Nephron progenitor cell (in vitro differentiated cells): ENCODE measurements at regions not wholly inside any gene's neighbourhood (a gene's known extent, or its start where the extent isn't known, plus 50 kb on each side); places are given as distances from the start of the nearest gene placed in this dataset.

Experiments used
- DNase-seq: peaks from one replicate; pipeline ENCODE4 v3.0.0; 2021
- H3K27ac Mint-ChIP-seq: 2 replicates; pipeline ENCODE4 v1.8.0; 2021; ENCODE audit warnings: mild to moderate bottlenecking, moderate library complexity, mixed read lengths
- H3K27me3 Mint-ChIP-seq: 2 replicates; pipeline ENCODE4 v1.8.0; 2021; ENCODE audit warnings: mild to moderate bottlenecking, low read depth, mixed read lengths; ENCODE audit not compliant: poor library complexity
- H3K36me3 Mint-ChIP-seq: 2 replicates; pipeline ENCODE4 v1.8.0; 2021; ENCODE audit warnings: low read depth, mixed read lengths
- H3K4me1 Mint-ChIP-seq: 2 replicates; pipeline ENCODE4 v1.8.0; 2021; ENCODE audit warnings: mixed read lengths
- H3K4me3 Mint-ChIP-seq: 2 replicates; pipeline ENCODE4 v1.8.0; 2021; ENCODE audit warnings: mild to moderate bottlenecking, moderate library complexity, mixed read lengths
- H3K9me3 Mint-ChIP-seq: 2 replicates; pipeline ENCODE4 v1.8.0; 2021; ENCODE audit warnings: mild to moderate bottlenecking, moderate library complexity, mixed read lengths
- CTCF ChIP-seq: fragments of 200-600 bp; sonication (generic); IDR thresholded peaks from 2 replicates; pipeline ENCODE4 v1.5.0; 2021; ENCODE audit warnings: antibody characterized with exemption

GRCh38 chr3:153614563-153614962, 452.5 kb downstream of the RAP2B start:
- Mint-ChIP-seq H3K4me1 (no peaks in the 10 kb centered on the region), H3K9me3 (no peaks in the 10 kb centered on the region), H3K27me3 (no peaks in the 10 kb centered on the region), H3K4me3 (no peak overlapping the region), H3K36me3 (no peaks in the 10 kb centered on the region), H3K27ac (no peak overlapping the region)
- no peak for DNase-seq
- no peak for TF ChIP-seq CTCF

- no peaks in the 10 kb centered on the region for H3K4me1 Mint-ChIP-seq
- no peaks in the 10 kb centered on the region for H3K9me3 Mint-ChIP-seq
- H3K27me3 Mint-ChIP-seq: no peaks in the 10 kb centered on the region
- H3K27ac Mint-ChIP-seq: no peak overlapping the region
- no peak overlapping the region for H3K4me3 Mint-ChIP-seq
- no peak for DNase-seq
- no peaks in the 10 kb centered on the region for H3K36me3 Mint-ChIP-seq
- TF ChIP-seq CTCF: no peak
These were observed 453.8 kb downstream of the RAP2B start for GRCh38 chr3:153615863-153616262.

- no peak for TF ChIP-seq CTCF
These were observed 455.4 kb downstream of the RAP2B start for GRCh38 chr3:153617463-153617862.

GRCh38 chr3:153618176-153618575, 456.1 kb downstream of the RAP2B start:
- H3K27ac Mint-ChIP-seq: no peak overlapping the region
- no peak for DNase-seq
- no peaks in the 10 kb centered on the region for H3K4me1 Mint-ChIP-seq
- H3K9me3 Mint-ChIP-seq: no peaks in the 10 kb centered on the region
- TF ChIP-seq CTCF: no peak
- H3K27me3 Mint-ChIP-seq: no peaks in the 10 kb centered on the region
- H3K36me3 Mint-ChIP-seq: no peaks in the 10 kb centered on the region
- no peak overlapping the region for H3K4me3 Mint-ChIP-seq

More at GRCh38 chr3:153617463-153617862, 455.4 kb downstream of the RAP2B start:
- Mint-ChIP-seq H3K9me3 (no peaks in the 10 kb centered on the region), H3K27ac (no peak overlapping the region), H3K4me3 (no peak overlapping the region), H3K27me3 (no peaks in the 10 kb centered on the region), H3K4me1 (no peaks in the 10 kb centered on the region), H3K36me3 (no peaks in the 10 kb centered on the region)
- DNase-seq: no peak

GRCh38 chr3:153619268-153619667, 457.2 kb downstream of the RAP2B start:
- H3K27ac Mint-ChIP-seq: no peak overlapping the region
- no peak for TF ChIP-seq CTCF
- no peaks in the 10 kb centered on the region for H3K36me3 Mint-ChIP-seq
- no peak for DNase-seq
- H3K4me1 Mint-ChIP-seq: no peaks in the 10 kb centered on the region
- H3K9me3 Mint-ChIP-seq: no peaks in the 10 kb centered on the region
- H3K4me3 Mint-ChIP-seq: no peak overlapping the region
- H3K27me3 Mint-ChIP-seq: no peaks in the 10 kb centered on the region

- Mint-ChIP-seq H3K36me3 (no peaks in the 10 kb centered on the region), H3K27me3 (no peaks in the 10 kb centered on the region), H3K4me3 (no peak overlapping the region), H3K9me3 (no peaks in the 10 kb centered on the region), H3K4me1 (no peaks in the 10 kb centered on the region), H3K27ac (no peak overlapping the region)
- DNase-seq: no peak
- no peak for TF ChIP-seq CTCF
These were observed 459.9 kb downstream of the RAP2B start for GRCh38 chr3:153621953-153622352.
